ENCODE measurements at regions not wholly inside any gene's neighbourhood (a gene's known extent, or its start where the extent isn't known, plus 50 kb on each side); places are given as distances from the start of the nearest gene placed in this dataset.

DNA sequence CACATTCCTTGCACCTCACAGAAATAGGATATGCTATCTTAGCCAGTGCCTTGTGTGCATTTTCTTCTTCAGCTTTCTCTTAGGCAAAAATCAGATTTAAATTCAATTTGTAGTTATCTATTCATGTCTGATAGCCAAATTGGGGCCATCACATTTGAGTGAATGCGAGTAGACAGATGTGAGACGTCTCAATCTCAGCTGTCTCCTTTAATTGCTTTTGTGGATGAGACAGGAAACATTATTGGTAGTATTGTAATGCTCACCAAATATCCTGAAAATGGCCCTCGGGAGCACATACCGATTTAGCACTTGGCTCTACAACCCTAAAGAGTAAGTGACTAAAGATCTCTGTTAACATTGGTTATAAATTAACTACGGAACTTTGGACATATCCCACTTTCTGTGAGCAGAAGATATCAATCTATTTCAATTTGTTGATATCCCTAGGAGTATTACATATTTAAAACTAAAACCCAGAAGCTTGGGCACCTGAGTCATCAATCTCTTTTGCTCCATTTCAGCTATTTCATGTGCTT is 1012.5 kb upstream of the TMEM132C start:
- TF ChIP-seq, protein P1, sequence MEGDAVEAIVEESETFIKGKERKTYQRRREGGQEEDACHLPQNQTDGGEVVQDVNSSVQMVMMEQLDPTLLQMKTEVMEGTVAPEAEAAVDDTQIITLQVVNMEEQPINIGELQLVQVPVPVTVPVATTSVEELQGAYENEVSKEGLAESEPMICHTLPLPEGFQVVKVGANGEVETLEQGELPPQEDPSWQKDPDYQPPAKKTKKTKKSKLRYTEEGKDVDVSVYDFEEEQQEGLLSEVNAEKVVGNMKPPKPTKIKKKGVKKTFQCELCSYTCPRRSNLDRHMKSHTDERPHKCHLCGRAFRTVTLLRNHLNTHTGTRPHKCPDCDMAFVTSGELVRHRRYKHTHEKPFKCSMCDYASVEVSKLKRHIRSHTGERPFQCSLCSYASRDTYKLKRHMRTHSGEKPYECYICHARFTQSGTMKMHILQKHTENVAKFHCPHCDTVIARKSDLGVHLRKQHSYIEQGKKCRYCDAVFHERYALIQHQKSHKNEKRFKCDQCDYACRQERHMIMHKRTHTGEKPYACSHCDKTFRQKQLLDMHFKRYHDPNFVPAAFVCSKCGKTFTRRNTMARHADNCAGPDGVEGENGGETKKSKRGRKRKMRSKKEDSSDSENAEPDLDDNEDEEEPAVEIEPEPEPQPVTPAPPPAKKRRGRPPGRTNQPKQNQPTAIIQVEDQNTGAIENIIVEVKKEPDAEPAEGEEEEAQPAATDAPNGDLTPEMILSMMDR (IDR thresholded peaks at IDR 0.05; ENCODE audit: low read depth, low read length): no peak
- no peak for DNase-seq (ENCODE audit: low read depth in 2 of 2)
- H3K4me3 ChIP-seq (replicated peaks in 1 of 2; ENCODE audit: low read depth in 2 of 2, low read length in 2 of 2): no peak overlapping the region

DNA sequence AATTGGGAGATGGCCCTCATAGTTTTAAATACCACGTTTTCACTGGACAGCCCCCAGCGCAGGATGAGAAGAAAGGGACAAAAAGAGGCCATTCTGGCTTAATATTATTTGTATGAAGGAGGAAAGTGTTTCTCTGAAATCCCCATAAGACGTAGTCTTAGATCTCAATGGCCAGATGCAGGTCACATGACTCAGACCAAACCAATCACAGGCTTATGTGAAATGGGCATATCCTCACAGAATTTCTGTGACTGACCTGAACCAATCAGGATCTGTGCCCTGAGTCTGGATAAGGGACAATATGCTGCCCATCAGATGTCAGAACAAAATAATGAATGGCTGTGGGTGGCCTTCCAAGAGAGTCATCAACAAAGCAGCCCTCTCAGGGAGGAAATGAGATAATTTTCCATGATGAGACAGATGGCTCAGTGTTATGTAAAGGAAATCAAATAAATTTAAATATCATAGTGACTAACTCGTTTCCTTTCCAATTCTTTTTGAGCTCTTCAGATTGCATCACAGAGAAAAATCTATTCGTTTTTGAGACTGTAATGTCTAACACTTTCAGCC is 1009.5 kb upstream of the TMEM132C start:
- DNase-seq (ENCODE audit: low read depth in 2 of 2): peak; percentile 41 to 96
- no peak overlapping the region for H3K4me3 ChIP-seq (replicated peaks in 1 of 2; ENCODE audit: low read depth in 2 of 2, low read length in 2 of 2)
- TF ChIP-seq, protein P1 (IDR thresholded peaks at IDR 0.05; ENCODE audit: low read depth, low read length): no peak

DNA sequence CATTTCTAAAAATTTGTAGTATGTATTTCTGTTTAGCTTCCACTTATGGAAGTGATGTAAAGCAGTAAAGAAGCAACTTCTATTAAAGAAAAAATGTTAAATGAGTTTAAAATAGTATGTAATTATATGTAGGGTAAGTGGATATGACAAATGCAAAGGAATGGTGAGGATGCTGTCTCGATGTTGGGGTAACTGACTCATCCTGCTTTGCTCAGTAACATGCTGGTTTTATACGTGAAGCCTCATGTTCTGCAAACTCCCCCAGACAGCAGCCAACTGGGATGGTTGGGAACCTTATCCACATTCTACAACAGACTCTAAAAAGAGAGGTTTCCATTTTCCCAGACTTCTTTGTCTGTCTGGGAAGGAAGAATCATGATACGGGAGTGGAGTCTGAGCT is 1006.4 kb upstream of the TMEM132C start:
- TF ChIP-seq, protein P1 (IDR thresholded peaks at IDR 0.05; ENCODE audit: low read depth, low read length): no peak
- DNase-seq (ENCODE audit: low read depth in 2 of 2): peak in 1 of 2 donors; percentile 80
- no peak overlapping the region for H3K4me3 ChIP-seq (replicated peaks in 1 of 2; ENCODE audit: low read depth in 2 of 2, low read length in 2 of 2)

DNA sequence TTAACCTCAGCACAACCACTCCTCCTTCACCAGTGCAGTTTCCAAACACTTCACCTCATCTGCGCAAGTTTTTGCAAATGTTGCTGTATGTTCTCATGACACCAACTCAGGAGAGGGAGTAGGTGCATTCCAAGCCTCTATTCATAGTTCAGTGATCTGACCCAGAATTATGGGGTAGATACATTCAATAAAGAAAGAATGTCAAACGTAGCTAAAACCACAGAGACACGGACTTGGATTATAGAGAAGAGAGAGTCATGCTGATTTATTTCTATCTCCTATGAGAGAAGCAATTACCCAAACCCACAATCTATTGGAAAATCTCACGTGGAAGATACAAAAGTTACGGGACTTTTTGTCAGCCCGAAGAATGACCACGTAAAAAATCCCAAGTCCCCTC is 1006.0 kb upstream of the TMEM132C start:
- no peak overlapping the region for H3K4me3 ChIP-seq (replicated peaks in 1 of 2; ENCODE audit: low read depth in 2 of 2, low read length in 2 of 2)
- TF ChIP-seq, protein P1 (IDR thresholded peaks at IDR 0.05; ENCODE audit: low read depth, low read length): no peak
- DNase-seq (ENCODE audit: low read depth in 2 of 2): no peak

DNA sequence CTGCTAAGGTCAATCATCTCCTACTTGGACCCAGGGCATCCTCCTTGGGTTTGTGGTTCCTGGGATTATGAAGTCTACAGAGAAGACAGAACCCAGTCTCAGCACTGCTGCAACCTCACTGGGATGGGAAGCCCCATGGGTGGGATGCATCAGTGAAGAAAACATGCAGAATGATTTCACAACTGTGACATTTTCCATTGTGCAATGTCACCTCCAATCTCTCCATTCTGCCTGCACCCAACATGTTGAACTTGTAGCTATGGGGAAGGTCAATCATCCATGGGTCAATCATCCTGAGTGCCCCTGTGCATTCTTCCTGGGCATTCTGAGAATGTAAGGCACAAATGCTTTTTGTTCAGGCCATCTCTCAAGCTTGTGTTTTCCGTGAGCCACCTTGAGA is 1004.4 kb upstream of the TMEM132C start:
- DNase-seq (ENCODE audit: low read depth in 2 of 2): peak in 1 of 2 donors; percentile 42
- H3K4me3 ChIP-seq (replicated peaks in 1 of 2; ENCODE audit: low read depth in 2 of 2, low read length in 2 of 2): no peak overlapping the region
- TF ChIP-seq, protein P1 (IDR thresholded peaks at IDR 0.05; ENCODE audit: low read depth, low read length): no peak

DNA sequence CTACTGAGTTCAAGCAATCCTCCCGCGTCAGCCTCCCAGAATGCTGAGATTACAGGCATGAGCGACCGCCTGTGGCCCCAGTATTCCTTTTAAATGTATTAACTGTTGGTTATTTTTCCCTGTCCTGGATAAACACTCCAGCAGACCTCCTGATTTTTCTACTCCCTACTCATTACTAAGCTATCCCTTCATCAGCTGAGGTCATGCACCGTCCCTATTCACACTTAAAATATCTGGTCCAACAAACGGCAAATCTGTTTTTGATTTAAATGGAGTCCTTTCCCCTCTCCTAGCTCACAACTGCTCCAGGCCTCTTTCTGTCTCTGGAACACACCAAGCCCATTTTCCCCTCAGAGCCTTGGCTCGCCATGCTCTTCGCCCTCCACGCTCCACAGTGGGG is 1003.3 kb upstream of the TMEM132C start:
- no peak for DNase-seq (ENCODE audit: low read depth in 2 of 2)
- TF ChIP-seq, protein P1 (IDR thresholded peaks at IDR 0.05; ENCODE audit: low read depth, low read length): no peak
- no peak overlapping the region for H3K4me3 ChIP-seq (replicated peaks in 1 of 2; ENCODE audit: low read depth in 2 of 2, low read length in 2 of 2)

DNA sequence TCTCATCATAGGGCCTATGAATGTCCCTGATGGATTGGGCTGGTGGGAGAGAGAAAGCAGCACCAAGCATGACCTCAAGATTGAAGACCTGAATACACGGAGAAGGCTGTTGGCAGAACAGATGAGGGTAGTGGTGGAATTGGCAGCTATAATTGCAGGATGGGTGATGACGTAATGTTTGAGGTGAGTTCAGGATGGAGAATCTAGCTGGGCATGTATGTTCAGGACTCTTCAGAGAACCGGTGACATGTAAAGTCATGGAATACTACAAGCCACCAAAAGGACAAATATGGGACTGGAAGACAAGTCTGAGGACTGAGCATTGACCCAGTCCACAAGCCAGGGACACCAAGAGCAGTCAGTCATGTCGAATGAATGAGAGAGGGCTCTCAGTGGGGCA is 999.8 kb upstream of the TMEM132C start:
- TF ChIP-seq, protein P1 (IDR thresholded peaks at IDR 0.05; ENCODE audit: low read depth, low read length): no peak
- H3K4me3 ChIP-seq (replicated peaks in 1 of 2; ENCODE audit: low read depth in 2 of 2, low read length in 2 of 2): no peak overlapping the region
- no peak for DNase-seq (ENCODE audit: low read depth in 2 of 2)

Data from cardiac fibroblast (primary cell).